Fibroblast of skin of scalp (primary cell): ENCODE measurements at regions not wholly inside any gene's neighbourhood (a gene's known extent, or its start where the extent isn't known, plus 50 kb on each side); places are given as distances from the start of the nearest gene placed in this dataset.
"Not testable (repeated sequence)": the region's sequence is repeated elsewhere in the genome, so short reads cannot be mapped to it uniquely, and the experiment has no call there.

Source experiments
- DNase-seq: peaks from one replicate; pipeline ENCODE4 v3.0.0-alpha.2; 2013

DNA sequence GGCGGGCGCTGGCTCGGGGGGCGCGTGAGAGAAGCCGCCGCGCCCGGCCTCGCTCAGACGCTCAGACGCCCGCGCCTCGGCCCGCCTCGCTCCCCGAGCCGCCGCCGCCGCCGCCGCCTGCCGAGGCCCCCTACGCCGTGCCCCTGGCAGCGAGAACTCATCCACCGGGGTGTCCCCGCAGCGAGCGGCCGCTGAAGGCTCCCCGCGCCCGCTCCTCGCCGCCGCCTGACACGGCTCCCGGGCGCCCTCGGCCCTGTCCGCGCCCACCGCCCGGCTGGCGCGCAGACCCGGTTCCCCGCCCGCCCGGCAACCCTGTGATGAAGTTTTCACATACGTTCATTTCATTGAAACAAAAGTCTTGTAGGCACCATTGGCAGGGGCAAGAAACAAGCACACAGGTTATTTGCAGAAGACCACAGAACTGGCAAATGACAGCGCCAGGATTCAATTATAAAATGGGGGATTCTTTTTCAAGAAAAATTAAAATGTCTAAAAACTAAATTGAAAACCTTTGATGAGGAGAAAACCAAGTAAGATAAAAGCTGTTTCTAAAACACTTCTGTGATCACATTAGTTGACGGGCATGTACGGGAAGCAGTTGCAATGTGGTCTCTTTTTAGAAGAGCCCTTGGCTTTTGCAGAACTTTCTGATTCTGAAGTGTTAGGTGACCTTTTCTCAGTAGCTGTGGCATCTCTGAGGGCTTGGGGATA is 50.5 kb upstream of the TUBA3D start:
- DNase-seq: peak; percentile 1

- DNase-seq: not testable (repeated sequence)
Measured at GRCh38 chr2:131424605-131425114, 51.3 kb upstream of the TUBA3D start.

DNA sequence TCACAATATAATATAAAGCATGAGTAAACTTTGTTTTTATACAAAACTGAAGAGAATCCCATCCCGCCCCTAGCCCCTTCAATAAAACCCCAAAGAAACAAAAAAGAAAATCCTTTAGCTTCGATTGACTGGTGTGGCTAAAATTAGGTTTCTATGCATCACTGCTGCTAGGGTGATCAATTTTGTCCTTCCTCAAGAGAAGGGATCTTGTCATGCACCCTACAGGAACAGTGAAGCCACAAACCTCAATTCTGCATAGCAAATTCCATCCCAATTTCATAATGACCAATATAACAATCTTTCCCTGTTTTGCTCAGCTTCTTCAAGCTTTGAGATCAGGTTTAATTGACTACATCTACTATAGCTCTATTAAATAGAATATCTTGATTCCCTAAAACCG is 55.2 kb upstream of the TUBA3D start:
- DNase-seq: not testable (repeated sequence)

GRCh38 chr2:131419441-131419840 is 55.5 kb upstream of the RAB6D start:
- DNase-seq: no peak

- DNase-seq: no peak
Measured at GRCh38 chr2:131418625-131419024, 54.7 kb upstream of the RAB6D start.

- no peak for DNase-seq
Measured at GRCh38 chr2:131417886-131418285, 53.9 kb upstream of the RAB6D start.

- DNase-seq: no peak
Measured at GRCh38 chr2:131413785-131414184, 49.8 kb upstream of the RAB6D start.
